ENCODE measurements at regions not wholly inside any gene's neighbourhood (a gene's known extent, or its start where the extent isn't known, plus 50 kb on each side); places are given as distances from the start of the nearest gene placed in this dataset.

DNA sequence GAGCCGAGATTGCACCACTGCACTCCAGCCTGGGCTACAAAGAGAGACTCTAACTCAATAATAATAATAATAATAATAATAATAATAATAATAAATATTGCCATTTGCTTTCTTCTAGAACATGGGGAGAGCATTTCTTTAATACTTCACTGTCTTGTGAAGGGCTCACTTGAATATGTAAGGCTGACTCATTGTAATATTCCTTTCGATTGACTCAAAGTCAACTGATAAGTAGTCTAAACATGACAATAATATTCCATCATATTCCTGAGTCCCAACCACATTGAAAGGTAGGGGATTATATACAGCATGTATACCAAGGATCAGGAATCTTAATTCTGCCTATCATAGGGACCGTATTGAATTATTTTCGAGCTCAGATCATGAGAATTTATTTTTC lies 949.2 kb downstream of the DSC3 start:
- H3K27me3 ChIP-seq = no peaks in the 10 kb centered on the region
- no peak overlapping the region for H3K27ac ChIP-seq
- H3K4me1 ChIP-seq = no peaks in the 10 kb centered on the region
- intact Hi-C loops (cut with DNase I; ENCODE audit: low total_unique reads) = no loop called here
- no peak for DNase-seq
- TF ChIP-seq POLR2A (IDR thresholded peaks at IDR 0.05) = no peak
- TF ChIP-seq, protein P1, sequence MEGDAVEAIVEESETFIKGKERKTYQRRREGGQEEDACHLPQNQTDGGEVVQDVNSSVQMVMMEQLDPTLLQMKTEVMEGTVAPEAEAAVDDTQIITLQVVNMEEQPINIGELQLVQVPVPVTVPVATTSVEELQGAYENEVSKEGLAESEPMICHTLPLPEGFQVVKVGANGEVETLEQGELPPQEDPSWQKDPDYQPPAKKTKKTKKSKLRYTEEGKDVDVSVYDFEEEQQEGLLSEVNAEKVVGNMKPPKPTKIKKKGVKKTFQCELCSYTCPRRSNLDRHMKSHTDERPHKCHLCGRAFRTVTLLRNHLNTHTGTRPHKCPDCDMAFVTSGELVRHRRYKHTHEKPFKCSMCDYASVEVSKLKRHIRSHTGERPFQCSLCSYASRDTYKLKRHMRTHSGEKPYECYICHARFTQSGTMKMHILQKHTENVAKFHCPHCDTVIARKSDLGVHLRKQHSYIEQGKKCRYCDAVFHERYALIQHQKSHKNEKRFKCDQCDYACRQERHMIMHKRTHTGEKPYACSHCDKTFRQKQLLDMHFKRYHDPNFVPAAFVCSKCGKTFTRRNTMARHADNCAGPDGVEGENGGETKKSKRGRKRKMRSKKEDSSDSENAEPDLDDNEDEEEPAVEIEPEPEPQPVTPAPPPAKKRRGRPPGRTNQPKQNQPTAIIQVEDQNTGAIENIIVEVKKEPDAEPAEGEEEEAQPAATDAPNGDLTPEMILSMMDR (IDR thresholded peaks at IDR 0.05) = no peak
- no peaks in the 10 kb centered on the region for H3K36me3 ChIP-seq
- H3K9me3 ChIP-seq = no peaks in the 10 kb centered on the region
- H3K4me3 ChIP-seq = no peak overlapping the region

DNA sequence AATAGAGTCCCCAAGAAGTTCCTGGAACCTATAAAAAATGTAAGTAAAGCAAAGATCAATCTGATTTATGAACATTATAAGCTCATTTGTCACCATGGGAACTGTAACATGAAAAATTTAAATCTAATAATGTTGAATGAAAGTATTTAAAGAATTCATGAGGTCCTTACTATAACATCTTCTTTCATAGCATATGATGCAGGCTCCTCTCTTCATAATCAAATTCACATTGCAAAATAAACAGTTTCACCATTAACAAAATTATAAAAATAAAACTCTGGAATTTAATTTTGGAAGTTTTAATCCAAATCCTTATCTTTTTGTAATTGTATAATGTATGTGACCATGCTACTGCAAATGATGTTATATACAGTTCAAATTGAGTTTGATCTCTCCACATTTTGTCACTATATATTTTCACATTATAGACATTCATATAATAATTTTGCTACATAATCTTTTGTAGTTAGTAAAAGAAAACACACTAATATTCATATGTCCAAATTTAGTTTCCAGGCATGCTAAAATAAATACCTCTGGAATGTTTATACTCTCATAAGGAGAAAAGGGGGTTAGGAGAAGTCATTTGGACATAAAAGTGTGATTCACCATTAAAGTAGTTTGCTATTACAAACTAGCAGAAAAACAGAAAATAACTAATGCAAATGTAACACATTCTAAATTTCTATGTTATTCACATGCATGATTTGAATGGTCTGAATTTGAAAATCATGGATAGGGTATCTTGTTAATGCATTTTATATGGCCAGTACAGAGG lies 954.1 kb downstream of the DSC3 start:
- no peak overlapping the region for H3K27ac ChIP-seq

DNA sequence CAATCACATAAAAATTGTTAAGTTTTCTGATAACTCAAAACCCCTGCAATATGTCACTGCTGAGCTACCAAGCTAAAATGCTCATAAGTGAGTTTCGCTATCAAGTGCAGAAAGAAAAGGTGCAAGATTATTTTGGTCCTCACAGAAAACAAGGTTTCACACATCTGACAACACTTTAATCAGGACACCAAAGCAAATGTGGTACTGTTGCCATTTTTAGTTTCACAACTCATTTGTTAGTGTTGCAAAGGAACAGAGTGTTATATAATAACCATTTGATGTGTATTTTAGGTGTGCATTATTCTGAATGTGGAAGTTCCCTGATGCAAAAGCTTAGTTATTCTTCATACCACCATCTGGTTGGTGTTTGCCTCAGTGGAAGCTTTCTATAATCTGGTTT lies 956.2 kb downstream of the DSC3 start:
- no peaks in the 10 kb centered on the region for H3K36me3 ChIP-seq
- intact Hi-C loops (cut with DNase I; ENCODE audit: low total_unique reads) = no loop called here
- no peak for DNase-seq
- no peak overlapping the region for H3K27ac ChIP-seq
- no peak overlapping the region for H3K4me3 ChIP-seq
- no peaks in the 10 kb centered on the region for H3K9me3 ChIP-seq
- H3K27me3 ChIP-seq = no peaks in the 10 kb centered on the region
- no peaks in the 10 kb centered on the region for H3K4me1 ChIP-seq
- no peak for TF ChIP-seq POLR2A (IDR thresholded peaks at IDR 0.05)
- TF ChIP-seq, protein P1 (IDR thresholded peaks at IDR 0.05) = no peak

More for the DNA sequence above, 954.1 kb downstream of the DSC3 start:
- intact Hi-C loops (cut with DNase I; ENCODE audit: low total_unique reads) = no loop called here
- no peaks in the 10 kb centered on the region for H3K27me3 ChIP-seq
- H3K36me3 ChIP-seq = no peaks in the 10 kb centered on the region
- no peak for DNase-seq
- no peak for TF ChIP-seq POLR2A (IDR thresholded peaks at IDR 0.05)
- TF ChIP-seq, protein P1 (IDR thresholded peaks at IDR 0.05) = no peak
- no peaks in the 10 kb centered on the region for H3K9me3 ChIP-seq
- H3K4me1 ChIP-seq = no peaks in the 10 kb centered on the region
- H3K4me3 ChIP-seq = no peak overlapping the region

DNA sequence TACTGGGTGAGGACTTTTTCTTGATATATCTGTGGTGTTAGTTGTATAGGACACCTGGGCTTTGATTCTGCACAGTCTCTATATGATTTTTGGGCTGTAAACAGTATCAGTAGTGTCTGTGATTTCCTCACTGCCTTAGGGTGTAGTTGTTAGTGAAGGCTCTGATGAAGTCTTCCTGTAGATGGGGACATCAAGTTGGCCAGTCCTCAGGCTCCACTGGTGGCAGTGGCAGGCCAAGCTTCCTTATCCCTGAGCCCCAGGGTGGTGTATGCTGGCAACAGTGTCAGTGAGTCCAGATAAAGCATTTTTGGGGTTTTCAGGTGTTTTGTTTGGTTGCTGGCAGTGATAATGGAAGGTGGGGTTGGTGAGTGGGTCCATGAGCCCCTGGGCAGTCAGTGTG lies 961.4 kb downstream of the DSC3 start:
- Histone ChIP-seq H3K4me3 (no peak overlapping the region), H3K9me3 (no peaks in the 10 kb centered on the region), H3K36me3 (no peaks in the 10 kb centered on the region), H3K27me3 (no peaks in the 10 kb centered on the region), H3K27ac (no peak overlapping the region), H3K4me1 (no peaks in the 10 kb centered on the region)
- no peak for TF ChIP-seq POLR2A (IDR thresholded peaks at IDR 0.05)
- TF ChIP-seq, protein P1 (IDR thresholded peaks at IDR 0.05) = no peak
- intact Hi-C loops (cut with DNase I; ENCODE audit: low total_unique reads) = no loop called here
- no peak for DNase-seq

- no peaks in the 10 kb centered on the region for H3K9me3 ChIP-seq
- H3K4me3 ChIP-seq = no peak overlapping the region
- DNase-seq = no peak
- intact Hi-C loops (cut with DNase I; ENCODE audit: low total_unique reads) = no loop called here
- H3K27me3 ChIP-seq = no peaks in the 10 kb centered on the region
- no peak for TF ChIP-seq POLR2A (IDR thresholded peaks at IDR 0.05)
- TF ChIP-seq, protein P1 (IDR thresholded peaks at IDR 0.05) = no peak
- H3K27ac ChIP-seq = no peak overlapping the region
- no peaks in the 10 kb centered on the region for H3K36me3 ChIP-seq
- no peaks in the 10 kb centered on the region for H3K4me1 ChIP-seq
Measured at GRCh38 chr18:30072609-30073385, 969.7 kb downstream of the DSC3 start.

Data from uterus (tissue), 3 donors.